Hematopoietic multipotent progenitor cell (in vitro differentiated cells): ENCODE measurements at regions not wholly inside any gene's neighbourhood (a gene's known extent, or its start where the extent isn't known, plus 50 kb on each side); places are given as distances from the start of the nearest gene placed in this dataset.
"Not testable (repeated sequence)": the region's sequence is repeated elsewhere in the genome, so short reads cannot be mapped to it uniquely, and the experiment has no call there.

Experiments used
- DNase-seq, 3 donors: peaks; one replicate each; pipeline ENCODE4 v3.0.0-alpha.2; 2011 to 2015; ENCODE audit warnings: low read depth in 2 of 3, low spot score in 2 of 3

DNA sequence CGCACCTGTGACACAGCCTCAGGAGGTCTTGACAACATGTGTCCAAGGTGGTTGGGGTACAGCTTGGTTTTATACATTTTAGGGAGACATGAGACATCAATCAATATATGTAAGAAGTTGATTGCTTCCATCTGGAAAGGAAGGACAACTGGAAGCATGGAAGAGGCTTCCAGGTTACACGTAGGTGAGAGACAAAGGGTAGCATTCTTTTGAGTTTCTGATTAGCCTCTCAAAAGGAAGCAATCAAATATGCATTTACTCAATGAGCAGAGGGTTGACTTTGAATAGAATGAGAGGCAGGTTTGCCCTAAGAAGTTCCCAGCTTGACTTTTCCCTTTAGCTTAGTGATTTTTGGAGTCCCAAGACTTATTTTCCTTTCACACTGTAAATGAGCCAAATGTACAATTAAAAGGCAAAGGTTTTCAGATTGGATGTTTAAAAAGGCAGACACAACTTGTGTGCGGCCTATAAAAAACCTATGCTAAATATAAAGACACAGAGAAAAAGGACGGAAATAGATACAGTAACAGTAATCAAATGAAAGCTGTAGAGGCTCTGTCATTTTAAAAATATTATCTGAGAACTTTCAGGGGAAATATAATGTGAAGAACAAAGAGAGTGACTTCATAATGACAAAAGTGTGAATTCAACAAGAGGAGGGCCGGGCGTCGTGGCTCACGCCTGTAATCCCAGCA is 65.7 kb upstream of the LANCL2 start:
- no peak for DNase-seq

DNA sequence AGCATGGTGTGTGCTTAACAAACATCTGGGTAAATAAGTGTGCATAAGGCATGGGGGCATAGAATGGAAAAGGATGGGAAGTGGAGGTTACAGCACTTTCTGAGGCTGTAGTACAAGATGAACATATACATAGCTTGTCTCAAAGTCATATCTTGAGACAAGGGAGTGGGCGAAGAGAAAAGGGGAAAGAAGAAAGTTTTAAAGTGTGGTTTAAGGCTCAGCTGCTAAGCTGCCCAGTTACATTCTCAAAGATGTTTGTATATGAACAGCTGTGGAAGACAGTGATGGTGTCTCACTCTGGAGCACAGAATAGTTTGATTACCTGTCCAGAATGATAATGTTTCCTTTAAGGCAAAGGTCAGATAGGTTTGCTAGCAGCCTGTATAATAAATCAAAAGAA is 61.9 kb upstream of the LANCL2 start:
- no peak for DNase-seq

DNA sequence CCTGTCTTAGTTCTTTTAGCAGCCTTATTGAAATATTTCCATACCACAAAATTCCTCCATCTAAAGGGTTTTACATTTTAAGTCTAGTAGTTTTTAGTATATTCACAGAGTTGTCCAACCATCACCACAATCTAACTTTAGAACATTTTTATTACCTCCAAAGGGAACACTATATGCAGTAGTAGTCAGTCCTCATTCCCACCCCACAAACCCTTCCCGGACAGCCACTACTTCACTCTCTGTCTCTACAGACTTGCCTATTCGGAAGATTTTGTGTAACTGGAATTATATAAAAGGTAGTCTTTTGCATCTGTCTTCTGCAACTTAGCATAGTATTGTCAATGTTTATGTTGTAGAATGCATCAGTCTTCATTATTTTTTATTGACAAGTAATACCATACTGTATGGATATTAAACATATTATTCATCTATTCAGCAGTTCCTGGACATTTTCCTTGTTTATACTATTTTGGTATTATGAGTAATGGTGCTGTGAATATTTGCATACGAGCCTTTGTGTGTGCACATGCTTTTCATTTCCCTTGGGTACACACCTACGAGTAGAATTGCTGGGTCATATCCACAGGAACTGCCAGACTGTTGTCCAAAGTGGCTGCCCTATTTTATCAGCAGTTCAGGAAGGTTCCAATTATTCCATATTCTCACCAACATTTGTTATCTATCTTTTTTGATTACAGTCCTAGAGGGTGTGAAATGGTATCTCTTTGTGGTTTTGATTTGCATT is 60.9 kb upstream of the LANCL2 start:
- no peak for DNase-seq

DNA sequence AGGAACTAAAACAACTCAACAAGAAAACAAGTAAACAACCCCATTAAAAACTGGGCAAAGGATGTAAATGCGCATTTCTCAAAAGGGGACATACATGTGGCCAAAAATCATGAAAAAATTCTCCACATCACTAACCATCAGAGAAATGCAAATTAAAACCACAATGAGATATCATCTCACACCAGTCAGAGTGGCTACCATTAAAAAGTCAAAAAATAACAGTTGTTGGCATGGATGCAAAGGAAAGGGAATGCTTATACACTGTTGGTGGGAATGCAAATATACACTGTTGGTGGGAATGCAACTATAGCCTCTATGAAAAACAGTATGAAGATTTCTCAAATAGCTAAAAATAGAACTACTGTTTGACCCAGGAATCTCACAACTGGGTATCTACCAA is 60.0 kb upstream of the LANCL2 start:
- no peak for DNase-seq

DNA sequence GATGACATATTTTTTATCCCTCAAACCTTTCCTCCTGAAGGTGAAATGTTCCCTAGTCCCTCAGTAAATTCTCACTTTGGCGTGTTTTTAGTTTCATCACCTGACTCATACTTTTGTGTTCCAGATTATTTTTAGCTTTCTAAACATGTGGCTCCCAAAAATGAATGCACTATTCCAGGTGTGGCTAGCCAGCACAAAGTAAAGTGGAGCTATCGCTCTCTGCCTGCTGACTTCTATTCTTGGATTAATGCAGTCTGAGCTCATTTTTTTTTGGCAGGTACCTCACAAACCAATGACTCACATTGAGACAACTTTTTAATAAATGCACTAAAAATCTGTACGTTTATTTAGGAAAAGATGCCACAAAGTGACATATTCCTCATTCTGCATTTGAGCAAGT is 58.8 kb upstream of the LANCL2 start:
- no peak for DNase-seq

DNA sequence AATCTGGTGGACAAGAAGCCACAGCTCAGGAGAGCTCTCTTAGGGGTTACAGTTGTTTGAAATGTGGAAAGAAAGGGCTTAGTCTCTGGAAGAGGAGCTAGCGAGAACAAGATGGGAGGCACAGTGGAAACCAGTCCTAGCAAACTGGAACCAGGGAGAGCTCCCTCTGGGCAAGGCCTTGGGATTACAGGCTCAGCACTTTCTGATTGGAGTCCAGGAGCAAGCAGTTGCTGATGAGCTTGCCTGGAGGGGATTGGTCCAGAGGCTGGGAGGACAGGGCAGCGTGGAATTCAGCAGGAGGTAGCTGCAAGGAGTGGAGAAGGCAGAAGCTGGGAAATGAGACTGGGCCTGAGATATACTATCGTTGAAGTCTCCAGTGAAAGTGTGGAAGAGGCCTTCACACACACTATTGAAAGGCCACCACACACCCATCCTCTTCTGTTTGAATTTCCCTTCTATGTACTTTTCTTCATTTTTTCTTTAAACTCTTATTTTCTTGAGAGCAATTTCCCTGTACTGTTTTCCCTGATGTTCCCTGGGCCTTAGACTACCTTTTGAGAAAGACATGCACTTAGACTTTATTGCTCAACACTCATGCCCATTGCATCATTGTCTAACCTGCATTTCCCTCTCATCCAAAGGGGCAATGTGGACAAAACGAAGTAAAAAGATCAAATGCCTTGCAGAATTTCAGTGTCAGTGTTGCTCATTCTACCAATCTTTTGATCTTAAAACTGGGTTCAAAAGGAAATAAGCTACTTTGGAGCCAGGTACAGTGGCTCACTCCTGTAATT is 57.8 kb upstream of the LANCL2 start:
- DNase-seq = no peak

DNA sequence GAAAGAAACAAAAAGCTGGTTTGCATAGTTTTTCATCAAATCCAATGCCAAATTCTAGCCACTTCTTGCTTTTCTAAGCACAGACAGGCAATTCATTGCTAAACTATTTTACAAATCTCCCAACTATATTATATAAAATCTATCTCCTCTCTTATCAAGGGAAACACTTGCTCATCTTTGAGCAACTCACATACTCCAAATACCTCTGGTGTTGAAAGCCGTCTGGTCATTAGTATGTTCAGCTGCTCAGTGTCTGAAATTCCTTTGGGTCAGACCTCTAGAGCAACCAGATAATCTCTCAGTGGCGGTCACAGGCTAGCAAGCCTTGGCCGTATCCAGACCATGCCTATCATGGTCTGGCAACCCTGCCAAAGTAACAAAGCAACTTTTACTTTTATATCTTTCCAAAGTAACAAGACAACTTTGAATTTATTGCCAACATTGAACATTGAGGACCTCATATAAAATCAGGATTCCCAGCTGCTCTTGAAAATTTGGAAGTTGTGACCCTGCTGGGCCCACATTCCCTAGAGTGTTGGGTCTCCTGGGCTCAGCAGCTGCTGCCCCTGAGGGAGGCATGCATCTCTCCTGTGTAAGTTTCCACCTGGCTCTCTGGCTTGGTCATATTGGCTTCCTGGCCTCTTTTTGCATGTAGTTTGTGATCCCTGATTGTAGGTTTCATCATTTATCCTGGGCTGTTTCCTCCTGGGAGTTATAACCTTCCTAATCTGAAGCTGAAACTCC is 56.8 kb upstream of the LANCL2 start:
- no peak for DNase-seq

DNA sequence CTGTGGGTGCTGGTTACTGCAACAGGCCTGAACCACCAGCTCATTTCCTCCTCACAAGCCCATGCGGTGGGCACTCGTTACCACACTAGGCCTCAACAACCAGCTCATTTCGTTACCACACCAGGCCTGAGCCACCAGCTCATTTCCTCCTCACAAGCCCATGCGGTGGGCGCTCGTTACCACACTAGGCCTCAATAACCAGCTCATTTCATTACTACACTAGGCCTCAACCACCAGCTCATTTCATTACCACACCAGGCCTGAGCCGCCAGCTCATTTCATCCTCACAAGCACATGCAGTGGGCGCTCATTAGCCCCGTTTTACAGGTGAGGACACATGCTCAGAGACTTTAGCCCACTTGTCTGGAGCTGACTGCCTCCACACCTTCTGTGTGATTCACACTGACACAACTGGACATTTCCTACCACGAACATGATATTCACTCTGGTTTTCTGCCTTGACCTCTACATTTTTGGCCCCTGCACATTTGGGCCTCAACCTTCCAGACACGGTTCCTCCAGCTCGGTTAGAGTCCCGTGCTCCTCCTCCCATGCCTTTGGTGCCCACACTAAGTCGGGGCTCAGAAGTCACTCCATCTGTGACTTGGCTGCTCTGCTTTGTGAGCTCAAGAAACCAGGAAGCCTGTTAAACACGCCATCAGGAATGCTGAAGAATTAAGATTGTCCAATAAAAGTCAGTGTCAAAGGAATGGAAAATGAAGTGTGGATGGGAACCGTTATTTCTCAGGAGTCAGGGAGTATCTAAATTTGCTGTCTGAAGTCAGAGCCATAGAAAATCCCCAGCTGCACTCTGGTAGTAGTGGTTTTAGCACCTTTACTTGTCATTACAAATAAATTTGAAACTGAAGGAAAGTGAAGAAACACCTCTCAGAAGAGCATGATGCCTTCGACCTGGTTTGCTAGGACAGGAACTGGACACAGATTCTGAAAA is 55.8 kb upstream of the LANCL2 start:
- no peak for DNase-seq

DNA sequence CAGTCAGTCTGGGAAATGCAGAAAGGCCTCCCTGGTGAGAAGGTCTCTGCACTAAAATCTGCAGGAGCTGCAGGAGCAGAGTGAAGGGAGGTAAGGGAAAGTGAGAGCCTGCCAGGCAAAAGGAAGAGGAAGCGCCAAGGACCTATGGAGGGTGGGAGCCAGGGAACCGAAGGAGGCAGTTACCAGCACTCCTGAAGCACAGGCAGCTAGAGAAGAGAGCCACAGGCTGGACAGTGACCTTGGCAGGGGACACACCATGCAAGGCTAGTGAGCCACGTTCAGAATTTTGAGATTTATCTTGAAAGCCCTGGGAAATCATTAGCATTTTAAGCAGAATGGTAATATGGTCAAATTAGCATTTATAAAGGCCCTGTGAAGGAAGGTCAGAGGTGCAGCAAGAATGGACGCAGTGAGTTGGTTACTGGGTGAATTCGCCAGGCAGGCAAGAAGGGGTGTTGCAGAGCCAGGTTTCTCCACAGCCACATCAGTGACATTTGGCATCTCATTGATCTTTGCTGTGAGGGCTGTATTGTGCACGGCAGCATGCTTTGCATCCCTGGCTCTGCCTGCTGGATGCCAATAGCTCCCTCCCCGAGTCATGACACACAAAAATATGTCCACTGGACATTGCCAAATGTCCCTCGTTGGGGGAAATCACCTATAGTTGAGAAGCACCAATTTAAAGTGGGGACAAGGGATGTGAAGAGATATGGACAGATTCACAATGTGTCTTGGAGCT is 54.7 kb upstream of the LANCL2 start:
- DNase-seq = no peak

DNA sequence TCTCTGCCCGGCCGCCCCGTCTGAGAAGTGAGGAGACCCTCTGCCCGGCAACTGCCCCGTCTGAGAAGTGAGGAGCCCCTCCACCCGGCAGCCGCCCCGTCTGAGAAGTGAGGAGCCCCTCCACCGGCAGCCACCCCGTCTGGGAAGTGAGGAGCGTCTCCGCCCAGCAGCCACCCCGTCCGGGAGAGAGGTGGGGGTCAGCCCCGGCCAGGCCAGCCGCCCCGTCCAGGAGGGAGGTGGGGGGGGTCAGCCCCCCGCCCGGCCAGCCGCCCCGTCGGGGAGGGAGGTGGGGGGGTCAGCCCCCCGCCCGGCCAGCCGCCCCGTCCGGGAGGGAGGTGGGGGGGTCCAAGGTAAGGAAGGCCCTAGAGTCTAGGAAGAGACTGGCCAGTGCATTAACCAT is 53.2 kb upstream of the LANCL2 start:
- DNase-seq = not testable (repeated sequence)

DNA sequence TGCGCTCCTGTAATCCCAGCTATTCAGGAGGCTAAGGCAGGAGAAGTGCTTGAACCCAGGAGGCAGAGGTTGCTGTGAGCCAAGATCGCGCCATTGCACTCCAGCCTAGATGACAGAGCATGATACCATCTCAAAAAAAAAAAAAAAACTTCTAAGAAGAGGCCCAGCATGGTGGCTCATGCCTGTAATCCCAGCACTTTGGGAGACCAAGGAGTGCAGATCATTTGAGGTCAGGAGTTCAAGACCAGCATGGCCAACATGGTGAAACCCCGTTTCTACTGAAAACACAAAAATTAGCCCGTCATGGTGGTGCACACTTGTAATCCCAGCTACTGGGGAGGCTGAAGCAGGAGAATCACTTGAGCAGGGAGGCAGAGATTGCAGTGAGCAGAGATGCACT is 51.5 kb upstream of the LANCL2 start:
- DNase-seq = not testable (repeated sequence)

DNA sequence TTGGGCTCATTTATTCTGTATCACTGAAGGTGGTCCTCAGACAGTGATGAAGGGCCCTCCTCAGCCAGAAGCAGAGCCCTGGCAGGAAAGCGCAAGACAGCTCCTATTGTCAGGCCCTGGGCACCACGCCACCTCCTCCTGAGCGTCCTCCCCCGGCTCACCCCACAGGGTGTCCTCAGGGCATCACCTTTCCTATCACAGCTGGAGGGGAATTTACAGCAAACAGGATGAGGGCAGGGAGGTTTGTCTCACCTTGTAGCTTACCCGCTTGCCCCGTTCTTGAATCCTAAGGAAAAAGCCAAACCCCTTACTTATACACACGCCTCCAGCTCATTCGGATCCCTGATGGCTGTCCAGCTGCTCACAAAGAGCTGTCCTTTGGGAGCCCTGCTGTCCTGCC is 50.2 kb upstream of the LANCL2 start:
- no peak for DNase-seq
